GM11168 (cell line): ENCODE measurements at regions not wholly inside any gene's neighbourhood (a gene's known extent, or its start where the extent isn't known, plus 50 kb on each side); places are given as distances from the start of the nearest gene placed in this dataset.

Source experiments
- in situ Hi-C: fragments of 300-500 bp; cut with MboI; formaldehyde crosslinking; loops from one replicate; pipeline ENCODE4 v1.12.0; 2022; ENCODE audit warnings: low sequenced_read_pairs; ENCODE audit not compliant: unreplicated experiment

DNA sequence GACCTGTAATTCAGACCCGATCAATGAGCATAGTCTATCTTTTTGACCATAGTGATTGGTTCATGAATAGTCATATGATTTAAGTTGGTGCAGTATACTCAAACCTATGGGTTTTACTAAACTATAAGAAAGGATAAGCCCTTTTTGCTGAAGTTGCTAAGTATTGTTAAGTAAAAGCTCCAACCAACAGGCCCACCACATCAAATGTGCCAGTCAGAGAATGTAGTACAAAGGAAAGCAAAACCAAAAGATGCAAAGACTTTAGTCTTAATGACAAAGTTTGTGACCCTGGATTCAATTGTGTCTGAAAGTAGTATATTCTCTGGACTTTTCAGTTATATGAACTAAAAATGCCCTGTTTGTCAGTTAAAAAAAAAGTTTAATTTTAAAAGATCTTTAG is 208.1 kb upstream of the TET2 start:
- in situ Hi-C loops = loop anchor here (25.0 kb wide), 1 partner anchor 524 kb away; the partner anchor contains the start of gene PPA2

DNA sequence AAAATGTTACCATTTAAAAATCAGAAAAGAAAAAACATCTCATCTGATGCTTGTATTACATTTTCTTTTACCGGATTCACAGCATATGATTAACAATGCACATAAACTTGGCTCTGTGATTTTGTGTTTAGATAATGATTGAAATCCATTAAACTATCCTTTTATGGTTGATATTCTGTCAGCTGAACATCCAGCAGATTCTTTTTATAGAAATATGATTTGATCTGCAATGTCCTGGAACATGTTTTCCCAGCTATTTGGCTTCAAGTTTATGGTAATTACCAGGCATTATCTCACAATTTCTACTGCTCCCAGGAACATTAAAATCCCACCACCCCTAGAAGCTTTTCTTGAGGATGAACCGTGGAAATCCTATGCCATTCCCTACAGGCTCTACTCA is 205.7 kb upstream of the TET2 start:
- in situ Hi-C loops = loop anchor here (25.0 kb wide), 1 partner anchor 521 kb away; the partner anchor contains the start of gene PPA2

DNA sequence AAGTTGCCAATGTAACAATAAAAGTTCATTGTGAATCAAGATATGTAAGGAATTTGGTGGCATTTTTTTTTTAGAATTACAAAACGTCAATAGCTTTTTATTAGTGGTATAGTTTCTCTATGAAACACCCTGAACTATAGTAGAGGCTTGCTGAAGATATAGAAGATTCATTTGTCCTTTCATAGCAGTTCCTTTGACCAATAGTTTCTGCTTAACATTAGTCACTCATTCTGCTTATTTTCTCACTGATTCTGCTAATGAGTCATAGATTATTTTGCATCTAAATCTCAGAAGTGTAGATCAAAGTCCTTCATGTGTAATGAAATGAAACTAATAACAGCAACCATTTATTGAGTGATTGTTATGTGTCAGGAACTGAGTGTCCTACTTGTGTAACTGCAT is 205.0 kb upstream of the TET2 start:
- in situ Hi-C loops = loop anchor here (25.0 kb wide), 1 partner anchor 521 kb away; the partner anchor contains the start of gene PPA2

DNA sequence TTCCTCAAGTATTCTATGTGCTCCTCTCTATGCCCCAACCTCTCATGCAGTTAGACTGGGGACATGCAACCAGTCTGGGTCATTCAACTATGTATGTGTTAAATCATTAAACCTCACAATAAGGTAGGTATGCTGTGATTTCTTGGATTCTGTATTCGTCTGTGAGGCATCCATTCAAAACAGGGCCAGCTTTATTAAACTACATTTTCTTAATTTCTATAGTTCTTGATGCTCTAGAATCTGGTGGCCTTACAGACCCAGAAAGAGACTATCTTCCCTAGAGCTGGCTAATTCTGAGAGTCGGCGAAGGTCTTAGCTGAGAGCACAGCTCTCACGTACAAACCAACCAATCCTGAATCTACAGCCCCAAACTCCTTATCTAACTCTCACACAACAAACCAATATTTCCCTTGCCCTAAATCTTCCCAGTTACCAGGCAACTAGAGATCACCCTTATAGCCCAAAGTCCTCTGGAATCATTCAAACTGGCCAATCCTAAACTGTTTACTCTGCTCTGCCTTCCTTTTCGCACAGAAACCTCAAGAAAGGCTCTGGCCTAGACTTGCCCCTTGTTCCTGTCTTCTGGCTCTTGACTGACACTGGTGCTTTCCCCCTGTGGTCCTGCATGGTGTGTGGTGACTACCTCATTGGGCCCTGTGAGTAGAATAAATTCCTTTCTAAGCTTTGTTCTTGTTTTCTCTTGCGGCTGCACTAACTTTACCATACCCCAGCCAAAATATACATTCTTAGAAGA is 203.5 kb upstream of the TET2 start:
- in situ Hi-C loops = loop anchor here (25.0 kb wide), 1 partner anchor 519 kb away; the partner anchor contains the start of gene PPA2

DNA sequence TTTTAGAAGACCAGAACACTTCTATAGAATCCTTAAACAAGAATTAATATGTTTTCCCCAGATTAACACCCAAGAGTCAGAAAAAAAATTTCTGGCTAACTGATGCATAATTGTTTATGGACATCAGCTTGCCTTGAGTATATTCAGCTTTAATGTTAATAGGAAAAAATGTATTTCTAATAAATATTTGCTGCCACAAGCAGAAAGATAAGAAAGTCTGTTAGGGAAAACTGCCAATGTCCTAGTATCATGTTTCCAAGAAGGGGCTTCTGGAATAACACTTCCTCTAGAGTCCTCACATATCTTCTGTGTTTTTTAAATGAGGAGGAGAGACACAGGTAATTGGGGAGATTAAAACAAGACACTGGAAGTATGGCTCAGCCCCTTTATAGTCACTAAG is 202.1 kb upstream of the TET2 start:
- in situ Hi-C loops = loop anchor here (25.0 kb wide), 1 partner anchor 518 kb away; the partner anchor contains the start of gene PPA2

DNA sequence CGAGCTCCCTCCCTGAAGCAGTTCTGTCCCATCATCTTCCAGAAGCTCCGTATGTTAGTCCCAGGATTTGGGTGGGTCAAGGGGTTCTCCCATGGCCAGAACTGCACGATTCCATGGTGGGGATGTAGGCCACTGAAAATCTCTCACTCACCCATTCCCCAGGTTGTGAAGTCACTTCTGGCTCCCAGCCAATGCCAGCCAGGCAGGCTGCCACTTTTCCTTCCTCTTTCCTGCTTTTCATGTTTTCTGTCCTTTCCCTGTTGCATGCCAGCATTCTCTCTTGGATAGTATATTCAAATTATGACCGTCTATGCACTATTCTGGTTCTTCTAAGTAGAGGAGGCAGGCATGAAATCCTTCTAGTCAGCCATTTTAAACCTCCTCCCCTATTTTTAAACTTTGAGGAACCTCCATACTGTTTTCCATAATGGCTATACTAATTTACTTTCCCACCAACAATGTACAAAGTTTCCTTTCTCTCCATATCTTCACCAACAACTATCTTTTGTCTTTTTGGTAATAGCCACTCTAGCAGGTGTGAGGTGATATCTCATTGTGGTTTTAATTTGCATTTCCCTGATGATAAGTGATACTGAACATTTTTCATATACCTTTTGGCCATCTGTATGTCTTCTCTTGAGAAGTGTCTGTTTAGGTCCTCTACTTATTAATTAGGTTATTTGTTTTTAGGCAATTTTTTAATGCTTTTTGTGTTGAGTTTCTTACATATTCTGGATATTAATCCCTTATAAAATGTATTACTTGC is 182.1 kb upstream of the TET2 start:
- in situ Hi-C loops = no loop called here

DNA sequence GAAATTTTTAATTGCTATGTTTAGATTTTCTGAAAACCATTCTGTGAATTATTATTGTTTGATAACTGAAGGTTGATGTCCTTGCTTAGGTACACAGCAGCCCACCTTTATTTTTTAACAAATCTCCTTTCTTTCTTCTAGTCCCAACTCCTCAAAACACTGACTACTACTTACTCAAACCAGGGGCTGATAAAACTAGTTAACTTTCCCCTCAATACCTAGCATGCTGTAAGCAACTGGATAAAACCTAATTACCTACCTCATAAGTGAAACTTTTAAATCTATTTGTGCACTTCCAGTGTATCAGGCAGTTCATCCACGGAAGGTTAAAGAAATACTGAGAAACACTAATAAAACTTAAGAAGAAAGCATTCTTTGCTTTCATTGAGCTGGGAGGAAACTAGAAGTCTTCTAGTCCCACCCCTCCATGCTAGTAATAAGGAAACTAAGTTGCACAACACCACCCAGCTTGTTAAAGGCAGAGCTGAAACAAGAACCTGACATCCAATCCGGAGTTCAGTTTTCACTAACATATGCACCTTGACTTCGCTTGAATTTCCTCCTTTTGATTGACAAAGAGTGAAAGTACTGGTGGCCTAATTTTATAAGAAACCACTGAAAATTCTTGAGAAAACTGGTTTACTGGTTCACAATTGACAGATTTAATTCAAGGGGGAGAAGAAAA is 180.2 kb upstream of the TET2 start:
- in situ Hi-C loops = no loop called here

DNA sequence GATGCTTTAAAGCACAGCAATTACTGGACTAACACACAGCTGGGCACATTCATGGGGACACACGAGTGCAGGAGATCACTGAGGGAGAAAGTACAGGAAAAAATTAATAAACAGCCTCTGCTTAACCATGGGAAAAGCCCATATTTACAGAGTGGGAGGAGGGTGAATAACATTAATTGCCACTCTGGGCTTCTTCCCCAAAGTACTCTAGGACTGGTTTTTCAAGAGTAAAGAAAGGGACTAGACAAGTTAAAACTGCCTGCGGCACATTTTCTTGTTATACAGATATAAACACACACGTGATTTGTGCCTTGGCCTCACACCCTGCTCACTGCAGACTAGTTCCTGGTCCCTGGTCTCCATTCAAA is 179.7 kb upstream of the TET2 start:
- in situ Hi-C loops = no loop called here

DNA sequence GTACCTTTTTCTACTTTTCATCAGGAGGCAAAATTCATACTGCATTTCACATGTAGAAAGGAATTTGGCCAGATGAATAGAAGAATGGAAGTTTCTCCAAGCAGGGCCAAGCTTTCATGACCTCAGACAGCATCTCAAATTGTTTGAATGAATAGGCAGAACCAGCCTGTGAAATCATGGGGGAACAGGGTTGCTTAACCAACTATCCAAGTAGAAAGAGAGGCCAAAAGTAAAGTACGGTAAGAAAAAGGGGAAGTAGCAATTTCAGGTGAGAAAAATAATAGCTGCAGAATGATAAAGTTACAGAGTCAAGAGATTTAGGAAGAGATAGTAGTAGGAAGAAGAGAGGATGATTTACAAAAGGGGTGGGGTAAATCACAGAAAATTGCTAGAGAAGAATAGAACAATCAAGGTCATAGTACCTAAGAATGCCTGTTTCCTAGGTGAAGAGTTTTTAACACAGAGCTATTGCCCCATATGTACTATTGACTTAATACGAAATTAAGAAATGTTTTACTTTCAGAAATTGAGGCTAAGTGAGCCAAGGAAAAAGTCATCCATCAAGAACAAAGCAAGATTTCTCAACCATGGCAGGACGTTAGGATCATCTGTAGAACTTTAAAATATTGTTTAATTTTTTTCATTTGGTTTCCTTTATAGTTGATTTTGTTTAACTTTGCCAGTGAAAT is 177.1 kb upstream of the TET2 start:
- in situ Hi-C loops = loop anchor here (10.0 kb wide), 1 partner anchor 165 kb away; no protein-coding TSS in a partner anchor

DNA sequence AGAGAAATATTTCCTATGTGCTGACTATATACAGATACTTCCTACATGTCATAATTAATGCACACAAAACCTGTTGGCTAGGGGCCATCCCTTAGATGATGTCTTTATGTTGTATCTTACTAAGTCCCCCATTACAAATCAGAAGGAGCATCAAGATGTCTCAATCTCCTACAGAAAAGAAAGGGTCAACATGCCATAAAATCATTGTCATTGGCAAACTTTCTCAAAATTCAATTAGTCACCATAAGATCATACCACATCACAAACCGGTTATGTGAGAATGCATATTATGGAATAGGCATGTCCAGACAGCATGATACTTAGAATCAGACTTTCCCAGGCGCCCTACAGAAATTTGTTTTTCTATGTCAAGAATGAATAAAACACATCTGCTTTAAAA is 175.2 kb upstream of the TET2 start:
- in situ Hi-C loops = loop anchor here (10.0 kb wide), 1 partner anchor 163 kb away; no protein-coding TSS in a partner anchor

DNA sequence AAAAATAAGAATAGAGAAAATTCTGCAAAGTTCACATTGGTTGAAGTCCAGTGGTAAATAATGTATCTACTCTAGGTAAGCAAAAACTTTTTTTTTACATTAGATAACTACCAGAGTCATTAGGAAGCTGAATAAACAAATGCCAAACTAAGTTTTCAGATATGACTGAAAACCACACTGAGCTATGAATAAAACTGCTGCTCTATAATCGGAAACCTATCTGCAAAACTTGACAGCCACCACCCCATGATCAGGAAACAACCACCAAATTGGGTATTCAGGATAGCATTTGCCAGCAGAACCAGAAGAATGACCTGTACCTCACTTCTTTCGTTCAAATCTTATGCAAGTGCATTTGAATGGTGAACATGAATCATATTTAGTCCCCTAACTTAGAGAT is 173.0 kb upstream of the TET2 start:
- in situ Hi-C loops = loop anchor here (10.0 kb wide), 1 partner anchor 161 kb away; no protein-coding TSS in a partner anchor

DNA sequence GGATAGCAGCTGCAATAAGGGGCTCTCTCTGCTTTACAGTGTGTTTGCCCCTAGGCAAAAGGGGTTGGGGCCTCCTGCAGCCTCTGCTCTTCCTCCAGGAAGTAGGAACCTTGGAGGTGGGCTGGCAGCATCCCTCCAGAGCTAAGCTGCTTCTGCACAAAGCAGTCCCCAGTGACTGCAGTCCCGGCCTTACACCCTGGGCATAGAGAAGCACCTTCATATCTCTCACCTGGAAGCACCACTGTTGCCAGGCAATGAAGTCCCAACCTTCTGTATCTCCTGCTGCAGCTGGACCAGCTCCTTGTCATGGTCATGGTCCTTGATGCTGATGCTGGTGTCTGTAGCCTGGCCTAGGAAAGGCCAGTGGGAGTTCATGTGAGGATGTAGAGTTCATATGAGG is 171.1 kb upstream of the TET2 start:
- in situ Hi-C loops = loop anchor here (10.0 kb wide), 1 partner anchor 159 kb away; no protein-coding TSS in a partner anchor

DNA sequence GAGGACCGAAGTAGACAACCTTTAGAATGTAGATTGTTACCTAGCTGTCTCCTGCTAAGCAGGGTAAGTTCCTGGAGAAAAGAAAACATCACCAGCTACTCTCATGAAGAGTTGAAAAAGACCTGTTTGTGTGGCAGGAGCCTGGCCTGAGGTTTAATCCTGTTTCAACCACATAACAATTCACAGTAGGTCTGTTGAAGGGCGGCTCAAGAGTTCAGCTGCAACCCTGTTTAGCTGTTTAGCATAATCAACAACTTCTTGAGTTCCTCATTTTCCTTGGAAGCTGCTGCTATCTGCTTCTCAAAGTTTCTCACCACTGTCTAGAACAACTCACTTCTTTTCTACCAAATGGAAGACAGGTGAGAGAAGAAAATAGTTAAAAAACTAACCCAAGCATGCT is 170.4 kb upstream of the TET2 start:
- in situ Hi-C loops = loop anchor here (10.0 kb wide), 1 partner anchor 159 kb away; no protein-coding TSS in a partner anchor

DNA sequence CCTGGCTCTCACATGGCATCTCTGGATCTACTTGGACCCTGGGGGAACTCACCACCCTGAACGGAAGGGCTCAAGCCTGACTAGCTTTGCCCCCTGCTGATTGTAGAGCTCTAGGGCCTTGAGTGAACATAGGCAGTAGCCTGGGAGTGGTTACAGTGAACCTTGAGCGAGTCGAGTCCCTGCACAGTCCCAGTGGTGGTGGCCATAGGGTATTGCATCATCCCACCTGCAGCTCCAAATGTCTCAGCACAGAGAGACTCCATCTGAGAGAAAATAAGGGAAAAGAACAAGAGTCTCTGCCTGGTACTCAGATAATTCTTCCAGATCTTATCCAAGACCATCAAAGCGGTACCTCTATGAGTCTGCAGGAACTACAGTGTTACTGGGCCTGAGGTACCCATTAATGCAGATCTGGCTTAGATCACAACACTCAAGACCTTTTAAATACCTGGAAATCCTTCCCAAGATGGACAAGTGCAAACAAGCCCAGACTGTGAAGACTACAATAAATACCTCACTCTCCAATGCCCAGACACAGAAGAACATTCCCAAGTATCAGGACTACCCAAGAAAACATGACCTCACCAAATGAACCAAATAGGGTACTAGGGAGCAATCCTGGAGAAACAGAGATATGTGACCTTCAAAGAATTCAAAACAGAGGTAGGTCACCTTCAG is 167.5 kb upstream of the TET2 start:
- in situ Hi-C loops = loop anchor here (10.0 kb wide), 1 partner anchor 156 kb away; no protein-coding TSS in a partner anchor

DNA sequence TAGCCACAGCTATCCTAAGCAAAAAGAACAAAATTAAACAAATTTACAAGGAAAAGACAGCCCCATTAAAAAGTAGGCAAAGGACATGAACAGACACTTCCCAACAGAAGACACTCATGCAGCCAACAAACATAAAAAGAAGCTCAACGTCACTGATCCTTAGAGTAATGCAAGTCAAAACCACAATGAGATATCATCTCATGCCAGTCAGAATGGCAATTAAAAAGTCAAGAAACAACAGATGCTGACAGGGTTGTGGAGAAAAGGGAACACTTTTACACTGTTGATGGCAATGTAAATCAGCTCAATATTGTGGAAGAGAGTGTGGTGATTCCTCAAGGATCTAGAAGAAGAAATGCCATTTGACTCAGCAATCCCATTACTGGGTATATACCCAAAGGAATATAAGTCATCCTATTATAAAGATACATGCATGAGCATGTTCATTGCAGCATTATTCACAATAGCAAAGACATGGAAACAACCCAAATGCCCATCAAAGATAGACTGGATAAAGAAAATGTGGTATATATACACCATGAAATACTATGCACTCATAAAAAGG is 163.0 kb upstream of the TET2 start:
- in situ Hi-C loops = no loop called here

DNA sequence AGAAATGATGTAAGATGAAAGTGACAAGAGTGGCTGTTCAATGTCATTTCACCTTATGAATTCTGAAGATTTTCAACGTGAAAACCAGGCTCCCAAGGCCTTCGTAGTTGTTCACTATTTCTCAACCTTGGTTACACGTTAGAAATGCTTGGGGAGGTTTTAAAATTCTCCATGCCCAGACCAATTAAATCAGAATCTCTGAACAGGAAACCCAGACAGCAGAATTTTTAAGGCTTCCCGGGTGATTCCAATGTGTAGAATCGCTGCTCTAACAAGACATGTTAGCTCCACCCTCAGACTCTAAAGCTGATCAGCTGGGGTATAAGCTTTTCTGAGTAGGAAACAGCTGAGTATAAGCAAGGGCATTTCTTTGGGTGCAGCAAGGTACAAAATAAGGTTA is 160.4 kb upstream of the TET2 start:
- in situ Hi-C loops = no loop called here

DNA sequence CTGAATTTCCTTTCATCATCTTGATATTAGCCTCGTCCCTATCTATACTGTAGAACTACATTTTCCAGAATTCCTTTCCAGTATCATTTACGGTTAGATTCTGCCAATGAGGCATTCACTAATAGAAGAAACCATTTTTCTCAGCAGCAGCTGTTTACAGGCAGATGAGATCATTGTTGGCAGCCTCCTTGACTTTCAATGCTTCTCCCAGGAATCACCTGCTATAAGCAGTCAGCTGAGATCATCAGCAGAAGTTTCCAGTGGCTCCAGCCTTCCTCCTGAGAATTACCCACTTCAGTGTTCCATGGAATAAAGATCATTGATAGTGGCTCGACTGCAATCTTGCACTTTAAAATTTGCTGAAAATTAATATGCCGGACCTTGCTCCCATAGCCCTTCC is 157.3 kb upstream of the TET2 start:
- in situ Hi-C loops = no loop called here

DNA sequence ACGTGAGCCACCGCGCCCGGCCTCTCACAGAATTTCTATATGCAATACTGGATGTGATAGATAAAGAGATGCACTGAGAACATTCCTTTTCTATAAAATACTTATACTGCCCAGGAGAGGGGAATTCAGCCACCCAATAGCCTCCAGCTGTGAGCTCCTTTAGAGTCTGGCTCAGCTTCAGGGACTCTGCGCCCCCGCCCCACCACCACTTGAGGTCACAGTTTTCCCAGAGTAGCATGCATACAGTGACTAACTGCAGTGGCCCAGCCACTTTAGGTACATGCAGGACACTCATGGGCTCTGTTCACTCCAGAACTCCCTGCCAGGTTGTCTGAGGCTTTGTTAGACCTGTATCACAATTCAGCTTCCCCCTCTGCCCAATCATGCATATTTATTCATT is 144.4 kb upstream of the TET2 start:
- in situ Hi-C loops = no loop called here

DNA sequence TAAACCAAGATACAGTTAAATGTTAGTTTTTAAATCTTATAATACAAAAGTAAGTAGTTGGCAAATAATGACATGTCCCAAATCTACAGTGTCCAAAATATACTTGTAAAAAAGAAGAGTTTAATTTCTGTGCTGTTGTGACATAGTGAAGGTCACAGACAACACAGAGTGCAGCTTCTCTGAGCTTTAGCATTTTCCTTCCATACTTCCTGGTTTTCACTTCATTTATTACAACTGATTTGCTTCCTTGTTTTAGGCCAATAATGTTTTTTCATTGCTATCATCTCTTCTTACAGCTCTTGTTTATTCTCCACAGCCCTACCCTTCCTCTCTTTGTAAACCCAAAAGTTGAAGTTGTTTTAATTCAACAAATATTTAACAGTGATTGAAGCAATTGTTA is 132.4 kb upstream of the TET2 start:
- in situ Hi-C loops = no loop called here
